B cell (primary cell): ENCODE measurements at regions not wholly inside any gene's neighbourhood (a gene's known extent, or its start where the extent isn't known, plus 50 kb on each side); places are given as distances from the start of the nearest gene placed in this dataset.

ENCODE experiments used
- ATAC-seq: fragments of 200-7000 bp; cut with Tn5 transposase; one replicate; pipeline ENCODE4 v1.10.0; 2021; ENCODE audit warnings: low read depth, mild to moderate bottlenecking, moderate number of reproducible peaks, moderate library complexity
- CTCF ChIA-PET: fragments of 350-600 bp; sonication (Branson Sonifier 250); formaldehyde crosslinking; loops from one replicate; lab custom pipeline; 2021; ENCODE audit warnings: antibody characterized with exemption, inconsistent platforms; lab: Charles Lee
- POLR2A ChIA-PET: fragments of 350-600 bp; sonication (Branson Sonifier 250); formaldehyde crosslinking; loops from one replicate; lab custom pipeline; 2021; ENCODE audit warnings: antibody characterized with exemption; lab: Charles Lee
- DNase-seq: peaks from one replicate; pipeline ENCODE4 v3.0.0; 2013
- H2AFZ ChIP-seq: 2 replicates; pipeline ENCODE4 v1.6.1; 2012; ENCODE audit warnings: mild to moderate bottlenecking, low read depth, low read length; ENCODE audit not compliant: insufficient read depth, poor library complexity, severe bottlenecking
- H3K27ac ChIP-seq, 2 donors: 1 replicate in 1 of 2; 2 replicates in 1 of 2; pipeline ENCODE4 v1.5.1; 2012 to 2013; ENCODE audit warnings: low read length in 2 of 2, mild to moderate bottlenecking in 2 of 2, moderate library complexity in 1 of 2
- H3K27me3 ChIP-seq, 4 experiments: fragments of 200-600 bp in 1 of 4; sonication (generic) in 1 of 4; replicated peaks in 1 of 4; 1 replicate in 2 of 4; 2 replicates in 2 of 4; pipeline versions ENCODE4 v1.6.1 to v1.7.0; 2013 to 2016; ENCODE audit warnings: low read length in 3 of 4, mild to moderate bottlenecking in 2 of 4, mixed read lengths in 1 of 4, moderate library complexity in 1 of 4; ENCODE audit not compliant: insufficient read depth in 4 of 4, control insufficient read depth in 3 of 4; ENCODE audit errors: control extremely low read depth in 1 of 4
- H3K36me3 ChIP-seq, 2 experiments: replicated peaks in 1 of 2; 1 replicate in 1 of 2; 2 replicates in 1 of 2; pipeline versions ENCODE4 v1.6.1 to v1.7.1; 2013; ENCODE audit warnings: low read length in 1 of 2; ENCODE audit not compliant: insufficient read depth in 2 of 2, control insufficient read depth in 1 of 2; ENCODE audit errors: control extremely low read depth in 1 of 2, extremely low read depth in 1 of 2
- H3K4me1 ChIP-seq, 2 donors: fragments of 200-600 bp in 1 of 2; sonication (generic) in 1 of 2; 1 replicate in 1 of 2; 2 replicates in 1 of 2; pipeline versions ENCODE4 v1.5.1 to v1.6.1; 2013 to 2017; ENCODE audit warnings: low read length in 2 of 2; ENCODE audit not compliant: control insufficient read depth in 2 of 2, insufficient read depth in 2 of 2
- H3K4me2 ChIP-seq: replicated peaks from 2 replicates; pipeline ENCODE3; 2012; ENCODE audit warnings: mild to moderate bottlenecking, low read depth, low read length; ENCODE audit not compliant: poor library complexity, severe bottlenecking
- H3K4me3 ChIP-seq, 5 experiments: fragments of 200-600 bp in 1 of 5; sonication (generic) in 1 of 5; 1 replicate in 3 of 5; 2 replicates in 2 of 5; pipeline versions ENCODE4 v1.5.1 to v1.7.0; 2011 to 2016; ENCODE audit warnings: low read length in 4 of 5, mild to moderate bottlenecking in 4 of 5, low read depth in 2 of 5, control low read depth in 1 of 5, moderate library complexity in 1 of 5; ENCODE audit not compliant: insufficient read depth in 1 of 5; ENCODE audit errors: control extremely low read depth in 1 of 5, extremely low read depth in 1 of 5
- H3K79me2 ChIP-seq: fragments of 200-600 bp; sonication (generic); one replicate; pipeline ENCODE4 v1.6.0; 2016; ENCODE audit warnings: low read length; ENCODE audit not compliant: control insufficient read depth, insufficient read depth
- H3K9ac ChIP-seq: fragments of 200-600 bp; sonication (generic); 2 replicates; pipeline ENCODE4 v1.6.1; 2017; ENCODE audit warnings: mild to moderate bottlenecking, low read length, moderate library complexity
- H3K9me3 ChIP-seq, 3 donors: one replicate each; pipeline versions ENCODE4 v1.6.1 to v1.7.1; 2013; ENCODE audit warnings: low read length in 2 of 3; ENCODE audit not compliant: control insufficient read depth in 2 of 3, insufficient read depth in 1 of 3; ENCODE audit errors: control extremely low read depth in 1 of 3
- H4K20me1 ChIP-seq: 2 replicates; pipeline ENCODE4 v1.6.0; 2012; ENCODE audit warnings: mild to moderate bottlenecking, low read length; ENCODE audit not compliant: insufficient read depth, control insufficient read depth, poor library complexity, severe bottlenecking
- H3K27ac Mint-ChIP-seq: one replicate; pipeline ENCODE4 v1.8.0; 2021; ENCODE audit warnings: mixed read lengths
- H3K27me3 Mint-ChIP-seq: one replicate; pipeline ENCODE4 v1.8.0; 2021; ENCODE audit warnings: mixed read lengths
- H3K4me1 Mint-ChIP-seq: one replicate; pipeline ENCODE4 v1.8.0; 2021; ENCODE audit warnings: mixed read lengths
- H3K4me3 Mint-ChIP-seq: one replicate; pipeline ENCODE4 v1.8.0; 2021; ENCODE audit warnings: mixed read lengths
- H3K9me3 Mint-ChIP-seq: one replicate; pipeline ENCODE4 v1.8.0; 2022; ENCODE audit warnings: mixed read lengths; ENCODE audit not compliant: insufficient read depth
- CTCF ChIP-seq: fragments of 200-600 bp; IDR thresholded peaks from one replicate; pipeline ENCODE4 v1.8.0; 2022; ENCODE audit warnings: antibody characterized with exemption, mild to moderate bottlenecking
- EZH2 ChIP-seq: IDR thresholded peaks from 2 replicates; pipeline ENCODE4 v1.6.1; 2012; ENCODE audit warnings: borderline replicate concordance, low read depth, mild to moderate bottlenecking, moderate library complexity, low read length; ENCODE audit not compliant: insufficient read depth, poor library complexity, severe bottlenecking
- WGBS: methylation state at CpG from one replicate; pipeline ENCODE4 v1.1.5; 2013; ENCODE audit warnings: missing lambda C conversion rate; ENCODE audit not compliant: insufficient coverage; 5-methylcytosine and 5-hydroxymethylcytosine counted together
- intact Hi-C: fragments of 100-400 bp; cut with micrococcal nuclease; formaldehyde crosslinking; loops from one replicate; pipeline ENCODE4 v1.10.0; 2022

DNA sequence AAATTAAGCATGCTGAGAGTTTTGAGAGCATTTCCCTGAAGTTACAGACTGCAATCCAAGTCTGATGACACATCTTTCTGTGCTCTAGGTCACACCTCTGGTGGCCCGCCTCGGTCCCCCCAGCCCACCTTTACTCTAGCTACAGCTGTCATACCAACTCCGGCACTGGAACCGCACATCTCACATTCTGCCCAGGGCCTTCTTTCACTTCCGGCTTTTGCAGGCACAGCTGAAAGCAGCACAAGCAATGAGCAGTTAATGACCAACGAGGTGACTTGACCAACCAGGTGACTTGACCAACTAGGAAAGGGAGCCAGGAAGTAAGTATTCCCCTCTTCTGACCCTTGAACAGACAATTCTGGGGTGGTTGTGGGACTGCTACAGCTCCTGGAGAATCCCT lies 88.6 kb upstream of the MOCS1 start:
- no peak overlapping the region for H3K9ac ChIP-seq
- ChIA-PET POLR2A (no interaction called here), CTCF (no interaction called here)
- intact Hi-C loops: no loop called here
- no peak for DNase-seq
- H3K79me2 ChIP-seq: no peaks in the 10 kb centered on the region
- no peak overlapping the region for H3K4me2 ChIP-seq
- H3K4me1 ChIP-seq: no peaks in the 10 kb centered on the region
- no peak overlapping the region for H3K4me3 Mint-ChIP-seq
- H3K4me1 Mint-ChIP-seq: no peaks in the 10 kb centered on the region
- 86% methylated on average over 5 of the region's 6 CpGs for WGBS
- H4K20me1 ChIP-seq: no peaks in the 10 kb centered on the region
- no peaks in the 10 kb centered on the region for H3K36me3 ChIP-seq
- no peak for ATAC-seq
- H3K27ac Mint-ChIP-seq: no peak overlapping the region
- H3K4me3 ChIP-seq: no peak overlapping the region
- peaks cover 0 to 4% (median 1%) of the 10 kb centered on the region in 4 experiments for H3K27me3 ChIP-seq
- peaks cover 10% of the 10 kb centered on the region for H3K9me3 Mint-ChIP-seq
- H3K27me3 Mint-ChIP-seq: peaks cover 16% of the 10 kb centered on the region
- H3K27ac ChIP-seq: no peak overlapping the region
- TF ChIP-seq CTCF (no peak), EZH2 (no peak)
- H2AFZ ChIP-seq: no peak overlapping the region
- peaks cover 0 to 8% (median 3%) of the 10 kb centered on the region in 3 donors for H3K9me3 ChIP-seq

DNA sequence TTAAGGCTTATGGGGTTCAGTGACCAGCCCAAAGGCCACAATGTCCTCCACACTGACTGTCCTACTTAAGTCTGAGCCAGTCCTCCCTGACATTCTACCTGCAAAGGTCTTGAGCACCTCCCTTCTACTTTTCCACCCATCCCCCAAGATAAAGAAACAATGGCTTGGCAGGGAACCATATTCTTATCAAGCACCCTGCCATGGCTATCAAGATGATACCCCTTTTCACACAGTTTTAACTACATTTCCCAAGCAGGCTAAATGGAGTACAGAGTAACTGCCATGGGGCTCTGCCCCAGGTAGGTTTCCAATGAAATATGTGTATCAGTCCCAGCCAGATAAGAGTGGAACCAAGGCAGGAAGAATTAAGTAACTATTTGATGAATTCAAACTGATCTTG lies 85.9 kb upstream of the MOCS1 start:
- H2AFZ ChIP-seq: no peak overlapping the region
- H3K27ac ChIP-seq: no peak overlapping the region
- Mint-ChIP-seq H3K4me3 (no peak overlapping the region), H3K27ac (no peak overlapping the region), H3K27me3 (peaks cover 17% of the 10 kb centered on the region), H3K4me1 (no peaks in the 10 kb centered on the region), H3K9me3 (peaks cover 17% of the 10 kb centered on the region)
- ChIA-PET CTCF (no interaction called here), POLR2A (no interaction called here)
- no peaks in the 10 kb centered on the region for H3K79me2 ChIP-seq
- H3K9ac ChIP-seq: no peak overlapping the region
- H3K9me3 ChIP-seq: peaks cover 0 to 10% (median 6%) of the 10 kb centered on the region in 3 donors
- H3K4me2 ChIP-seq: no peak overlapping the region
- intact Hi-C loops: no loop called here
- ATAC-seq: no peak
- no peaks in the 10 kb centered on the region for H4K20me1 ChIP-seq
- no peak overlapping the region for H3K4me3 ChIP-seq
- TF ChIP-seq EZH2 (no peak), CTCF (no peak)
- H3K27me3 ChIP-seq: peaks cover 0 to 6% (median 0%) of the 10 kb centered on the region in 4 experiments
- H3K36me3 ChIP-seq: no peaks in the 10 kb centered on the region
- no peaks in the 10 kb centered on the region for H3K4me1 ChIP-seq
- no peak for DNase-seq
